Mucosa of descending colon (tissue), 3 donors: ENCODE measurements at regions not wholly inside any gene's neighbourhood (a gene's known extent, or its start where the extent isn't known, plus 50 kb on each side); places are given as distances from the start of the nearest gene placed in this dataset.

Experiments used
- ATAC-seq: fragments of 200-7000 bp; cut with Tn5 transposase; one replicate; pipeline ENCODE4 v1.9.1; 2020; ENCODE audit warnings: mild to moderate bottlenecking, moderate library complexity
- DNase-seq, 3 donors: peaks; one replicate each; pipeline ENCODE4 v3.0.0-alpha.2; 2020
- H3K36me3 ChIP-seq: fragments of 200-600 bp; one replicate; pipeline ENCODE4 v1.8.0; 2021; ENCODE audit warnings: low read depth, mild to moderate bottlenecking
- H3K4me1 ChIP-seq: fragments of 200-600 bp; one replicate; pipeline ENCODE4 v1.8.0; 2021; ENCODE audit warnings: low read depth, mild to moderate bottlenecking
- H3K4me3 ChIP-seq: fragments of 200-600 bp; one replicate; pipeline ENCODE4 v1.8.0; 2021; ENCODE audit warnings: mild to moderate bottlenecking
- H3K9me3 ChIP-seq: fragments of 200-600 bp; one replicate; pipeline ENCODE4 v1.8.0; 2021; ENCODE audit warnings: mild to moderate bottlenecking
- CTCF ChIP-seq: fragments of 200-600 bp; IDR thresholded peaks from one replicate; pipeline ENCODE4 v1.8.0; 2022; ENCODE audit warnings: antibody characterized with exemption, mild to moderate bottlenecking
- intact Hi-C, 2 donors: fragments of 100-400 bp; cut with DNase I in 1 of 2; cut with micrococcal nuclease in 1 of 2; formaldehyde crosslinking; loops; one replicate each; pipeline versions ENCODE4 v1.11.0 to v1.11.1; 2022; cut with DNase I, micrococcal nuclease
- donor health status: DM: no; HTN: no; CAD: no; lungs with moderate emphysema.
- donor health status: DM: no; HTN: no; CAD: no.
- donor health status: DM: no; HTN: yes; CAD: no.

GRCh38 chrX:128897621-128898020, 625.7 kb downstream of the SMARCA1 start:
- H3K4me3 ChIP-seq: no peak overlapping the region
- H3K9me3 ChIP-seq: no peaks in the 10 kb centered on the region
- TF ChIP-seq CTCF: no peak
- no peak for ATAC-seq
- no peaks in the 10 kb centered on the region for H3K36me3 ChIP-seq
- intact Hi-C loops: no loop called here
- DNase-seq: no peak
- no peaks in the 10 kb centered on the region for H3K4me1 ChIP-seq

GRCh38 chrX:128891554-128891953, 631.7 kb downstream of the SMARCA1 start:
- ATAC-seq: no peak

GRCh38 chrX:128884430-128884829, 638.9 kb downstream of the SMARCA1 start:
- intact Hi-C loops: no loop called here
- no peak for DNase-seq
- Histone ChIP-seq H3K4me1 (no peaks in the 10 kb centered on the region), H3K4me3 (no peak overlapping the region), H3K36me3 (no peaks in the 10 kb centered on the region), H3K9me3 (no peaks in the 10 kb centered on the region)
- TF ChIP-seq CTCF: no peak
- no peak for ATAC-seq

More at GRCh38 chrX:128891554-128891953, 631.7 kb downstream of the SMARCA1 start:
- H3K4me3 ChIP-seq: no peak overlapping the region
- H3K9me3 ChIP-seq: no peaks in the 10 kb centered on the region
- TF ChIP-seq CTCF: no peak
- no peaks in the 10 kb centered on the region for H3K36me3 ChIP-seq
- intact Hi-C loops: no loop called here
- no peak for DNase-seq
- no peaks in the 10 kb centered on the region for H3K4me1 ChIP-seq

GRCh38 chrX:128883650-128884049, 639.6 kb downstream of the SMARCA1 start:
- no peak for ATAC-seq
- H3K4me1 ChIP-seq: no peaks in the 10 kb centered on the region
- no peaks in the 10 kb centered on the region for H3K9me3 ChIP-seq
- no peak overlapping the region for H3K4me3 ChIP-seq
- no peak for DNase-seq
- H3K36me3 ChIP-seq: no peaks in the 10 kb centered on the region
- intact Hi-C loops: no loop called here
- no peak for TF ChIP-seq CTCF

- H3K9me3 ChIP-seq: no peaks in the 10 kb centered on the region
- intact Hi-C loops: no loop called here
- no peak for TF ChIP-seq CTCF
- no peaks in the 10 kb centered on the region for H3K36me3 ChIP-seq
- no peak overlapping the region for H3K4me3 ChIP-seq
- no peaks in the 10 kb centered on the region for H3K4me1 ChIP-seq
- no peak for DNase-seq
- no peak for ATAC-seq
Measured at GRCh38 chrX:128870361-128870760, 652.9 kb downstream of the SMARCA1 start.

GRCh38 chrX:128862557-128862956, 660.7 kb downstream of the SMARCA1 start:
- DNase-seq (no peak), ATAC-seq (no peak)
- no peak for TF ChIP-seq CTCF
- Histone ChIP-seq H3K9me3 (no peaks in the 10 kb centered on the region), H3K36me3 (no peaks in the 10 kb centered on the region), H3K4me1 (no peaks in the 10 kb centered on the region), H3K4me3 (no peak overlapping the region)
- intact Hi-C loops: no loop called here
